GM23248 (cell line): ENCODE measurements at regions not wholly inside any gene's neighbourhood (a gene's known extent, or its start where the extent isn't known, plus 50 kb on each side); places are given as distances from the start of the nearest gene placed in this dataset.

ENCODE experiments used
- DNase-seq: peaks from one replicate; pipeline ENCODE4 v3.0.0-alpha.2; 2015
- H2AFZ ChIP-seq: fragments of 200-600 bp; sonication (generic); 2 replicates; pipeline ENCODE4 v1.6.1; 2016; ENCODE audit warnings: antibody characterized with exemption
- H3F3A ChIP-seq: fragments of 200-600 bp; sonication (generic); 2 replicates; pipeline ENCODE4 v1.6.1; 2016; ENCODE audit warnings: mild to moderate bottlenecking, antibody characterized with exemption, mixed run types; ENCODE audit not compliant: insufficient read depth
- H3K27ac ChIP-seq: fragments of 200-600 bp; sonication (generic); 2 replicates; pipeline ENCODE4 v1.5.1; 2016; ENCODE audit warnings: mild to moderate bottlenecking
- H3K27me3 ChIP-seq: fragments of 200-600 bp; sonication (generic); replicated peaks from 2 replicates; pipeline ENCODE4 v1.6.1; 2016; ENCODE audit warnings: mild to moderate bottlenecking; ENCODE audit not compliant: insufficient read depth
- H3K36me3 ChIP-seq: fragments of 200-600 bp; sonication (generic); 2 replicates; pipeline ENCODE4 v1.6.1; 2016; ENCODE audit warnings: low read depth, mild to moderate bottlenecking
- H3K4me1 ChIP-seq: fragments of 200-600 bp; sonication (generic); 2 replicates; pipeline ENCODE4 v1.6.1; 2016; ENCODE audit warnings: mild to moderate bottlenecking; ENCODE audit not compliant: insufficient read depth
- H3K4me2 ChIP-seq: fragments of 200-600 bp; sonication (generic); one replicate; pipeline ENCODE4 v1.6.1; 2016; ENCODE audit warnings: mild to moderate bottlenecking; ENCODE audit not compliant: unreplicated experiment
- H3K4me3 ChIP-seq: fragments of 200-600 bp; sonication (generic); 2 replicates; pipeline ENCODE4 v1.5.1; 2016; ENCODE audit warnings: mild to moderate bottlenecking
- H3K79me2 ChIP-seq: fragments of 200-600 bp; sonication (generic); 2 replicates; pipeline ENCODE4 v1.6.1; 2016; ENCODE audit warnings: mild to moderate bottlenecking; ENCODE audit not compliant: insufficient read depth
- H3K9ac ChIP-seq: fragments of 200-600 bp; sonication (generic); 2 replicates; pipeline ENCODE4 v1.6.1; 2016; ENCODE audit warnings: mild to moderate bottlenecking
- H3K9me2 ChIP-seq: fragments of 200-600 bp; sonication (generic); 2 replicates; pipeline ENCODE4 v1.6.1; 2016; ENCODE audit warnings: mixed run types, mild to moderate bottlenecking, moderate library complexity; ENCODE audit not compliant: insufficient read depth
- H3K9me3 ChIP-seq: fragments of 200-600 bp; sonication (generic); one replicate; pipeline ENCODE4 v1.6.1; 2017; ENCODE audit warnings: low read depth
- H4K20me1 ChIP-seq: fragments of 200-600 bp; sonication (generic); 2 replicates; pipeline ENCODE4 v1.6.0; 2016; ENCODE audit not compliant: insufficient read depth
- EZH2 ChIP-seq: fragments of 200-600 bp; sonication (generic); IDR thresholded peaks from 2 replicates; pipeline ENCODE4 v1.6.1; 2018; ENCODE audit warnings: antibody characterized with exemption, mild to moderate bottlenecking; ENCODE audit not compliant: insufficient read depth, poor library complexity, severe bottlenecking
- EZH2phosphoT487 ChIP-seq: fragments of 200-600 bp; sonication (generic); IDR thresholded peaks from 2 replicates; pipeline ENCODE4 v1.6.1; 2018; ENCODE audit warnings: antibody characterized with exemption, moderate library complexity, mild to moderate bottlenecking, low read depth; ENCODE audit not compliant: insufficient read depth
- WGBS, 2 experiments: methylation state at CpG; one replicate each; pipeline ENCODE4 v1.1.6; 2015 to 2017; ENCODE audit warnings: low lambda C conversion rate in 2 of 2, low coverage in 1 of 2; ENCODE audit errors: missing lambda C conversion rate in 2 of 2; 5-methylcytosine and 5-hydroxymethylcytosine counted together
- in situ Hi-C: fragments of 300-500 bp; cut with MboI; formaldehyde crosslinking; loops from 2 replicates; pipeline ENCODE4 v1.15.0; 2020

- in situ Hi-C loops = no loop called here
- WGBS, 2 experiments = 94 to 95% methylated on average over 2 of the region's 2 CpGs
Measured at GRCh38 chr4:53925050-53925605, 139.3 kb downstream of the CHIC2 start.

GRCh38 chr4:53924333-53925049, 139.9 kb downstream of the CHIC2 start:
- no peak overlapping the region for H3K4me3 ChIP-seq
- in situ Hi-C loops = loop anchor here (25.0 kb wide), 2 partner anchors 737 to 912 kb away; no protein-coding TSS in a partner anchor
- H3K4me1 ChIP-seq = peaks cover 21% of the 10 kb centered on the region
- no peak for DNase-seq
- no peak for TF ChIP-seq EZH2
- TF ChIP-seq EZH2phosphoT487 = no peak
- no peaks in the 10 kb centered on the region for H3K9me2 ChIP-seq
- peaks cover 9% of the 10 kb centered on the region; the same call in 1 of the 2 replicates for H3F3A ChIP-seq
- no peak overlapping the region for H2AFZ ChIP-seq
- WGBS, 2 experiments = 96 to 98% methylated on average over 7 of the region's 7 CpGs
- H4K20me1 ChIP-seq = no peaks in the 10 kb centered on the region
- H3K36me3 ChIP-seq = no peaks in the 10 kb centered on the region
- H3K27ac ChIP-seq = no peak overlapping the region
- H3K27me3 ChIP-seq = no peaks in the 10 kb centered on the region
- H3K4me2 ChIP-seq = no peak overlapping the region
- H3K79me2 ChIP-seq = no peaks in the 10 kb centered on the region
- H3K9me3 ChIP-seq = no peaks in the 10 kb centered on the region
- H3K9ac ChIP-seq = no peak overlapping the region

More at GRCh38 chr4:53925050-53925605, 139.3 kb downstream of the CHIC2 start:
- H3K4me1 ChIP-seq = peaks cover 20% of the 10 kb centered on the region
- no peak for TF ChIP-seq EZH2
- no peak for TF ChIP-seq EZH2phosphoT487
- H3F3A ChIP-seq = peaks cover 9% of the 10 kb centered on the region; the same call in 1 of the 2 replicates
- H3K9me3 ChIP-seq = no peaks in the 10 kb centered on the region
- H3K36me3 ChIP-seq = no peaks in the 10 kb centered on the region
- no peak overlapping the region for H3K27ac ChIP-seq
- H3K27me3 ChIP-seq = no peaks in the 10 kb centered on the region
- H2AFZ ChIP-seq = no peak overlapping the region
- H3K9ac ChIP-seq = no peak overlapping the region
- no peak for DNase-seq
- no peaks in the 10 kb centered on the region for H3K79me2 ChIP-seq
- no peaks in the 10 kb centered on the region for H4K20me1 ChIP-seq
- H3K9me2 ChIP-seq = no peaks in the 10 kb centered on the region
- H3K4me3 ChIP-seq = no peak overlapping the region
- no peak overlapping the region for H3K4me2 ChIP-seq

GRCh38 chr4:53923921-53924320, 140.5 kb downstream of the CHIC2 start:
- no peak for DNase-seq
- Histone ChIP-seq H3K4me1 (peaks cover 18% of the 10 kb centered on the region), H3F3A (peaks cover 5% of the 10 kb centered on the region; the same call in 1 of the 2 replicates), H3K9me2 (no peaks in the 10 kb centered on the region), H3K27ac (no peak overlapping the region), H3K27me3 (no peaks in the 10 kb centered on the region), H3K4me3 (no peak overlapping the region), H2AFZ (no peak overlapping the region), H3K9me3 (no peaks in the 10 kb centered on the region), H3K79me2 (no peaks in the 10 kb centered on the region), H3K9ac (no peak overlapping the region), H3K36me3 (no peaks in the 10 kb centered on the region), H3K4me2 (no peak overlapping the region), H4K20me1 (no peaks in the 10 kb centered on the region)
- TF ChIP-seq EZH2phosphoT487 = no peak
- in situ Hi-C loops = loop anchor here (25.0 kb wide), 2 partner anchors 737 to 912 kb away; no protein-coding TSS in a partner anchor
- WGBS, 2 experiments = 88 to 89% methylated on average over 5 of the region's 5 CpGs

- H3K27me3 ChIP-seq = no peaks in the 10 kb centered on the region
- H3K36me3 ChIP-seq = no peaks in the 10 kb centered on the region
- TF ChIP-seq EZH2phosphoT487 (no peak), EZH2 (no peak)
- H3K27ac ChIP-seq = no peak overlapping the region
- H3F3A ChIP-seq = peaks cover 13% of the 10 kb centered on the region
- H3K79me2 ChIP-seq = no peaks in the 10 kb centered on the region
- in situ Hi-C loops = loop anchor here (25.0 kb wide), 2 partner anchors 735 to 910 kb away; no protein-coding TSS in a partner anchor
- H4K20me1 ChIP-seq = no peaks in the 10 kb centered on the region
- no peak overlapping the region for H2AFZ ChIP-seq
- H3K9ac ChIP-seq = no peak overlapping the region
- H3K4me2 ChIP-seq = no peak overlapping the region
- DNase-seq = no peak
- no peak overlapping the region for H3K4me3 ChIP-seq
- no peaks in the 10 kb centered on the region for H3K9me2 ChIP-seq
- no peaks in the 10 kb centered on the region for H3K9me3 ChIP-seq
- H3K4me1 ChIP-seq = peaks cover 19% of the 10 kb centered on the region
Measured at GRCh38 chr4:53921856-53922255, 142.5 kb downstream of the CHIC2 start.
